HS-5 (cell line): ENCODE measurements at regions not wholly inside any gene's neighbourhood (a gene's known extent, or its start where the extent isn't known, plus 50 kb on each side); places are given as distances from the start of the nearest gene placed in this dataset.
"Not testable (repeated sequence)": the region's sequence is repeated elsewhere in the genome, so short reads cannot be mapped to it uniquely, and the experiment has no call there.

ENCODE experiments used
- DNase-seq: peaks from one replicate; pipeline ENCODE4 v3.0.0-alpha.2; 2012; ENCODE audit warnings: low read depth

DNA sequence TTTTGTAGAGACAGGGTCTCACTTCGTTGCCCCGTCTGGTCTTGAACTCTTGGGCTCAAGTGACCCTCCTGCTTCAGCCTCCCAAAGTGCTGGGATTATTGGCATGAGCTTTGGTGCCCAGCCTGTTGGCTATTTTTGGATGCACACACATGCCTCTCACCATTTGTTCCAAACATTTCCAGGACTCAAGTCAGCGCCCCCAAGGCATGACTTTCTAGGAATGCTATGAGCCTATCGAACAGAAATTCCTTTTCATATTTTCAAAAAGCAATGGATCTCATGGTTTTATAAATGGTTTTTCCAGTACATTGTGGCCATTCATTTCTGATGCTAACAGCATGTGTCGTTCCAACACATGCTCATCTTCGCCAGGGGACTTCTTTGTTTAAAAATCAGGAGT is 119.3 kb upstream of the NAA20 start:
- DNase-seq = no peak

DNA sequence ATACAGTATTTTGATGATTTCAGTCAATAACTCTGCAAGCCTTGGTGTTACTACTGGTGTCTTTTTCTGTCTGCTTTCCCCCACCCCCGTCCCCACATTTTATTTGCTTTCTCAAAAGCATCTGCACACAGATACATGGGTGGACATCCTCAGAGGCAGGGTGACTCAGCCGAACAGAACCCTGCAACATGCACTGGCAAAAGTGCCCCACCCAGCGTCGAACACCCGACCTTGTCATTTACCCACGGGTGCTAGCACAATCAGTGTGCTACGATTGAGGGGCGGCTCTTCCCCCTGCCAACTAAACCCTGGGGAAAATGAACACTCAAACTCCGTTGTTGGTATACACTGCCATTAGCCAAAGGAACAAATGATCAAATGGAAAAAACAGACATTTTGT is 115.9 kb upstream of the NAA20 start:
- DNase-seq = no peak

DNA sequence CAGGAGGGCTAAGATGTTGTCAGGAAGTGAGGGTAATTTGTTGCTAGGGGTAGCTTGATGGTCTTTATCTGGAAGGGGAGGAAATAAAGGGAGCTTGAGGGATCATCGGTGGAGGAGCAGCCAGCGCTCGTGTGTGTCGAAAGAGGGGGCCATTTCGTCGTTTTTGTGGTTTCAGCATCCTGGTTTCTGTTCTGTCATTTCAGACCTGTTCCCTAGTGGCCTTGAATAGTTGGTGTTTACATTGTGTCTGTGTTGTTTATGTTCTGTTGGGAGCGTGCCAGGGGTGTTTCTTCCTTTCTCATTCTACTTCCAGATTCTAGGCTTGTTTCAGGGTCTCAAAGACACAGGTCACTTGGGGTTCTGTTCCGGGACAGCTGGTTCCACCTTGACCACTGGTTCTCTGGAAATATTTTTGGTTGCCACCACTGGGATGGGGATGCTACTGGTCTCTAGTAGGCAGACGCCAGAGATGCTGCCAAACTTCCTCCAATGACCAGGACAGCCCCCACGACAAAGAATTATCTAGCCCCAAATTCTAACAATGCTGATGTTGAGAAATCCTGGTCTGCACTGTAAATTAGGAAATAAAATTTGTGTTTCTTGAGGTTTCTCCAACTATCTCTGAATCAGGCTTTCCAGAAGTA is 113.9 kb upstream of the NAA20 start:
- DNase-seq = no peak

DNA sequence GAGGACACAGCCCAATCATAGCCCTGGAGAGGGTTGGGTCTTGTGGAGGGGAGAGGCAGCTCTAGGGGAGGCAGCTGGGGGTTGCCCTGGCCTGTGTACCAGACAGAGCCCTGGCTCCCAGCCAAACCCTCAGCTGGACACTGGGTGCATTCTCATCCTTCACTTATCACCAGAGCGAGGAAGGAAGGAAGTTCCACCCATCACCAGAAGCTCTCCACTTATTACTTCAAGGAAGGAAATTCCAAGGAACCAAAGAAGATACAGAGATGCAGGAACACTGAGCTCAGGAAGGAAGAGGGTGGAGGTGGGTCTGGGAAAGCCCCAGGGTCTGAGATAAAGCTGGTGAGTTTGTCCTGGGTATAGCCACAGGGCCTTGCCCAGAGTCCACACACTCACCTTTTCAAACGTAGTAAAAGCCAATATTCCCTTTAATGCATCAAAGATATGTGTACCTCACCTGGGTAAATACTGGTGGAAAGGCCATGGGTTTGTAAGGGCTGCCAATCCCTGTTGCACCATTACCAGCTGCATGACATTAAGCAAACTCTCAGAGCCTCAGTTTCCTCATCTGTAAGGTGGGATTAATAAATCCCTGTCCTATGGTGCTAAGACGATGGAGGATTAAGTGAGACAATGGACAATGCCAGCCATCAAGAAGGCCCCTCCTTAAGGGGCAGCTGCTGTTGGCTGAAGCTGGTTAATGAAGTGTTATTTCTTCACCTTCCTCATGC is 109.7 kb upstream of the NAA20 start:
- DNase-seq = no peak

DNA sequence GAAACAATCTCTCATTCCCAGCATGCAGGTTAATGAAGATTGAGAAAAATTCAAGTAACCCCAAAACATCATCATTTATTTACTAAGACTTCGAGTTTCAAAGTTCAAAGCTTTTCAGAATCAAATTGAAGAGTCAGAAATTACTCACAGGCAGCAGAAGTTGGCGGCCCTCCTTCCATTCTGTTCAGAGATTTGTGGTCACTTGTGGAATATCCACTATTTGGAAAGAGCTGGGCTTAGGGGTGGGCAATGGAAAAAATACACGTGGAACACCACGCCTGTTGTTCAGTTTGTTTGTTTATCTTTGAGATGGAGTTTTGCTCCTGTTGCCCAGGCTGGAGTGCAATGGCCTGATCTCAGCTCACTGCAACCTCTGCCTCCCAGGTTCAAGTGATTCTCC is 108.6 kb upstream of the NAA20 start:
- DNase-seq = no peak

DNA sequence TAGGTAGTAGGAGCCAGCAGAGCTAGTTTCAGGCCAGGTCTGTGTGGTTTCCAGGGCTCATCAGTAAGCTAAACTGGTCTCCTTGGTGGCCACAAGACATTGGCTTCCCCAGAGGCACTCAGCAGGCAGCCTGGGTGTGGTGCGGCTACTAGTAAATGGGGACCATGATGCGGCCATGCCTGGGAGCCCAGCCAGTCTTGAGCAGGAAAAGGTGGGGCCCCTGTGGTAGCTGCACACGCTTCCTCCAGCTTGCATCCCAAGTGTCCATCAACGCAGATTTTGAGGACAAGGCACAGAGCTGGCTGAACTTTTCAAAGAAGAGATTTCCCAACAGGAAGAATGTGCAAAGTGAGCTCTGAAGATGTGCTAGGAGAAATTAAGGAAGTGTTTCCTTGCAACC is 107.4 kb upstream of the NAA20 start:
- no peak for DNase-seq

DNA sequence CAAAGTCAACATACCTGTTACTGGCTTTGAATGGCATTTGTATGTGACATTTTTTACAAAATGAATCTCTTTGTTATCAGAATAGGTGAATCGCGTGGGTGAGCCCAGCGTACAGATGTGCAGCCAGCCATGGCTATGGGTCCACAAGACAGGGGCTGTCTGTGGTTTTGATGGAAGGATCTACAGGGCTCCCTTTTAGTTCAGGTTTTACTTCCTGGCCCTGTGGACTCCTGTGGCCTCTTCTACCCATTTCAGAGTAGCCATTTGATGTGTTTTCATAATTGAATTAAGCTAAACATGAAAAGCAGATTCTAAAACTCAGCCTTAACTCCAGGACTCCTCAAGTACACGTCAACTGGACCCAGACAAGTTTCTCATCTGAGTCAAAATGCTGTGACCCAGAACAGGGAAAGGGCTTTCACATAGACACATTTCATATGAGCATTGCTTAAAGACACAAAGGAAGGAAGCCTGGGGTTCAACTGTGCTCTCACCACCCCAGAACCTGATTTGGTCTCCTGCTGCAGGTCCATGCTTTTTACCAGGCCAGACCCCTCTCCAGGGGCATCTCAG is 105.3 kb upstream of the NAA20 start:
- no peak for DNase-seq

DNA sequence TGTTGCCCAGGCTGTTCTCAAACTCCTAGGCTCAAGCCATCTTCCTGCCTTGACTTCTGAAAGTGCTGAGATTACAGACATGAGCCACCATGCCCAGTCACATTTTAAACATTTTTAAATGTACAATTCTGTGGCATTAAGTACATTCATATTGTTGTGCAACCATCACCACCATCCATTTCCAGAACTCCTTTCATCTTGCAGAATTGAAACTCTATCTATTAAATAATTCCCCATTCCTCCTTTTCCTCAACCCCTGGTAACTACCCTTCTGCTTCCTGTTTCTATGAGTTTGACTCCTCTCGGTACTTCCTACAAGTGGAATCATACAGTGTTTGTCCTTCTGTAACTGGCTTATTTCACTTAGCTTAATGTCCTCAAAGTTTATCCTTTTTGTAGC is 103.8 kb upstream of the NAA20 start:
- no peak for DNase-seq

DNA sequence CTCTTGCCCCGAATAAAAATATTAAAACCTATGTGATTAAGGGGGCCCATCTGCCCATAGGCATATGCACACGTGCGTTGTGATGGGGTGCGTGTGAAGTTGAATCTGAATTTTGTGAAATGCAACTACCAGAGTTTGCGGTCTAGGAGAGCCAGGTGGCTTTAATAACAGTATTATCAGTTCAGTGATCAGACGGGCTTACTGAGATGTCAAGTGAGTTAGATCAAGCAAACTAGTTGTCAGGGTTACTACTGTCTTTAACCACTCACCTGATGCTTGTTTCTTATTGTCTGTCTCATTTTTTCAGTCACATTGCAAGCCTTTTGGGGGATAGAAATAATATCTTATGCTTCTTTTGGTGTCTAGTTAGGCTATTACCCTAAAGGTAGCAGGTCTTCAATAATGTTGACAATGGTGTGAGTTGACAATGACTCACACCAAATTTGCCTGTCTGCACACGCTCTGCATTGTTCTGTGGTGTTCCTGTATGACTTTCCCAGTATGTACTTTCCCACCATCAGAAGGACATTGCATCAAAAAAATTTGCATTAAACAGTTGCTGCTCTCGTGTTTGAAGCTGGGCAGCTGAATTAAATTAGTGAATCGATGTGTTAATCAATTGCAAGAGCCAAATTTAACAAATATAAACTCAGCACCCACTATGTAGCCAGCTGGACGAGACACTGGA is 103.1 kb upstream of the NAA20 start:
- DNase-seq = peak; percentile 31

DNA sequence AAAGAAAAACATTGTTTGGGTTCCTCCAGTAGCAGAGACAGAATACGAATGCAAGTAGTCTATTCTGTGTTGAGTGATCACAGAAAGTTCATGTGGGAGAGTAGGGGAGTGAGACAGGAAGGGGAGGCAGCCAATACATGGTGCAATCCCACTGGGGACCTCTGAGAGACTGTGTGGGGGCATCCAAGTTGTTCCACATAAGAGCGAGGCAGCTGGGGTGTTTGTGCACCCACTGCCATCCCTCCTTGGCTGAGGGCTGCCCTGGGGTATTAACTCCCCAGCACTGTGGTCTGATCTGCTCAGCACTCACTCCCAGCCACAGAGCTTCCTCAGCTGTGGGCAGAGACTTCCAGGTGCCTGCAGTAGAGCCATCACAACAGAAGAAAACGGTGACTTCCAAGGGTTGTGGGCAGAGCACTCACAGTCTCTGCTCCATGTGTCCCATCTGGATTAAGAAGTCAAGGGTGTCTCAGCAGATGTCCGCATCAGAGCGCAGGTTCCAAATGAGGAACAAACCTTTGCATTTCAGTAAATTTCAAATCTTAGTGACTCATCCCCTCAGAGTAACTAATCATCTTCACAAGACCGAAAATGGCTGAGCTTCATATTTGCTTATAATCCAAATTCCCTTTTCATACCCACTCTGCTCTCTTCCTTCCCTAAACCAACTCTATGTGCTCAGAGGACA is 101.9 kb upstream of the NAA20 start:
- no peak for DNase-seq

DNA sequence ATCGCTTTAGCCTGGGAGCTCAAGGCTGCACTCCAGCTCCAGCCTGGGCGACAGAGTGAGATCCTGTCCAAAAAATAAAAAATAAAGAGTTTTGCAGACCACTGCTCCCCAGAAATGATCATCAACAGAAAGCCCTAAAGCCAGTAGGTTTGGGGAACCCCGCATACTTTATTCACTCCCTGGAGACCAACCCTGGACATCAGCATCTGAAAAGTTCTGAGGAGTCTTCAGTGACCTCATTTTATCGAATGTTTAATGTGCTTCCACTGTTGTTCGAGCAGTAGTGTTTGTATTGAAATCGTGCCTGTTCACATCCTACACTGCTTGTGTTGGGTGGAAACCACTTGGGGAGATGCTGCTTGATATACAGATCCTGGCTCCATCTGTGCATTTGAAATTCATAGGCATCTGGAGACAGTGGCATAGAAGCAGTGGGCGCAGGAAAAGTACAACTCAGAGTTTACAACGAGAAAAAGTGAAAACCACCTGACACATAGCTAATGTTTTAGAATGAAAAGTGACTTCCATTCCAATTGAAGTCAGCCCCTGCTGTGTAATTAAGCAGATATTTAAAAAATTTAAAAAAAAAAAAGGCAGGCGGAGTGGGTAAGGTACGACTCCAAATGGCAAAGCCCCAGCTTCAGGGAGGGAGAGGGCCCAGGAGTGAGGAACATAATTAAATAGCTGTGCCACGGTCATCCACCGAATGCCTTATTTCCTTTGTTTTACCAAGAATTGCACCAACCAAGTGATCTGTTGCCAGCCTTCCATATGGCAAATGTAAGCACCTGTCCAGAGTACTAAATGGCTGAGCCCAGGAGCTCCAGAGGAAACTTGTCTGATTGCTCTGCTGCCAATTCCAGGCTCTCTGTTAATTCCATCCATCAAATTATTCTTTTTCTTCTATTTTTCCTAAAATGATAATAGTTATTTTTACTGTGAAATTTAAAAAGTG is 100.4 kb upstream of the NAA20 start:
- DNase-seq = no peak

DNA sequence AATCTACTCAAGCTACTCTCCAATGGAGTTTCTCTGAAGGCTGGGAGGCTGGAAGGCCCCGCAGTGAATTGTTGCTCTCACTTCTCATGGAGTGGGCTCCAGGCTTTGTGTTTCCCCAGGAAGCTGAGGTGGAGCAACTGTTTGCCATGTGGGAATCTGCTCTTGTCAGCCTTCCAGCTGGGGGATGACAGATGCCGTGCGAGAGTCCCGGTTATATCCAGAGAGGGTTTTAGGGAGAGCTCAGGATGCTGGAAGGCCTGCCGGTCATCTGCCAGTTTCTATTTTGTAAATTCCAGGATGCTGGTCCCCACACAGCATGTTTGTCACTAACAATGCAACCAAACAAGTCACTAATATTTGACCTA is 98.2 kb upstream of the NAA20 start:
- no peak for DNase-seq

DNA sequence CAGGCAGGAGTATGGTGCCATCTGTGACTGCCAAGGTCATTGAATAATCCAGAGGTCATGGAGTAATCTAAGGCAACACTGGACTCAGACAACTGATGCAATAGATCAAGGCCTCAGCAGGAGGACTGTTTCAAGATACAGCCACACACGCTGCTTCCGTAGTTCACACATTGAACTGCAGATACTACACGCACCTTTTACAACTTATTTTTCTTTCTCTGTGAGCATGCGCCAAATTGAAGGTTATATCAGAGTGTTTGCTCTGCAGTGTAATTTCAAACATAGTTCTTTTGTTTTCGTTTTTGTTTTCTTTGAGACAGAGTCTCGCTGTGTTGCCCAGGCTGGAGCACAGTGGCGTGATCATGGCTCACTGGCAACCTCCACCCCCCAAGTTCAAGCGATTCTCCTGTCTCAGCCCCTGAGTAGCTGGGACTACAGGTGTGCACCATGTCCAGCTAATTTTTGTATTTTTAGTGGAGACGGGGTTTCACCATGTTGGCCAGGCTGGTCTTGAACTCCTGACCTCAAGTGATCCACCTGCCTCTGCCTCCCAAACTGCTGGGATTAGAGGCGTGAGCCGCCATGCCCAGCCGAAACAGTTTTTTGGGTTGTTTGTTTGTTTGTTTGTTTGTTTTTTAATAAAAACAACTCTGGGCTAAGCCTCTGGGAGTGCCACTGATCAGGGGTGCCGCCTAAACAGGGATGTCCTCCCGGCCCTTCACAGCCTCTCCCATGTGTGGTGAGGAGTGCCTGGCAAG is 96.6 kb upstream of the NAA20 start:
- DNase-seq = no peak

DNA sequence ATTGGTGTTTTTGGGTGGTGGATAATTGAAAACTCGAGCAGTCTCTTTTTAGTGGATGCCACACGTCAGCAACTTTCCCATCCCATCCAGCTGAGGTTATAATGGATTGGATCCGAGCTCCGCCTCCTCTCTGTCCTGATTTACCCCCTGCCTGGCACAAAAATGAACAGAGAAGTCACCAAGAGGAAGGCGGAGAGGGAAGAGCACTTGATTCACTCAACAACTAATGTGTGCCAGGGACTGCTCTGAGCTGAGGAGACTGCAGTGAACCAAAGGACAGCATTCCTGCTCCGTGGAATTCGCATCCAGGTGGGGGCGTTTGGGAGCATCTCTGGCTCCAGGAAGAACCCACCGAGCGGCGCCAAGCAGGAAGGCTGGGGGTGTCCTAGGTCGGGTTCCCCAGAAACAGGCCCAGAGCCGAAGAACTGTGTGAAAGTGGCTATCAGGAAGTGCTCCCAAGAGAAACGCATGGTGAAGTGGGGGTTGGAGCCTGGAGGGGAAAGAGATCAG is 95.8 kb upstream of the NAA20 start:
- DNase-seq = no peak

DNA sequence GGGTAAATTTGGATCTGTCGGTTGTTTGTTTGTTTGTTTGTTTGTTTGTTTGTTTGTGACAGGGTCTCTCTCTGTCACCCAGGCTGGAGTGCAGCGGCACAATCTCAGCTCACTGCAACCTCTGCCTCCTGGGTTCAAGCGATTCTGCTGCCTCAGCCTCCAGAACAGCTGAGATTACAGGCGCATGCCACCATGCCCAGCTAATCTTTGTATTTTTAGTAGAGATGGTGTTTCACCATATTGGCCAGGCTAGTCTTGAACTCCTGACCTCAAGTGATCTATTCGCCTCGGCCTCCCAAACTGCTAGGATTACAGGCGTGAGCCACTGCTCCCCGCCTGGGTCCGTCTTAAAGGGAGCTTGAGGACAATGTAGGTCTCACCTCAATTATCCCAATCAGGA is 95.3 kb upstream of the NAA20 start:
- DNase-seq = not testable (repeated sequence)

DNA sequence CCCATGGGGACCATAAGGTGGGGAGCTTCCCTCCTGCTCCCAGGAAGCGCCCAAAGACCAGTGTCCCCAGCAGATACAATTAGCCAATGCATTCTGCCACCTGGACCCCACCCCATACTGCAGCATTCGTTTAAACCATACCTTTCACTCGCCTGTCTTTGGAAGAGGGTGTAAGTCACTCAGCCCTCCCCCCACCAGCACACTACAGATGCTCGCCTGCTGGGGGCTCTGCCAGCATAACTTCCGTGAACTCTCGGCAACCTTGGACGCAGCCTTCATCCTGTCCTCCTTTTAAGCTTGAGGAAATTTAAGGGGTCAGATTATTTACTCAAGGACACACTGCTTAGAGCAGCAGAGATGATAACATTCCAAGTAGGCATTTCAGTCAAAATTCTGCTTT is 94.4 kb upstream of the NAA20 start:
- DNase-seq = no peak

DNA sequence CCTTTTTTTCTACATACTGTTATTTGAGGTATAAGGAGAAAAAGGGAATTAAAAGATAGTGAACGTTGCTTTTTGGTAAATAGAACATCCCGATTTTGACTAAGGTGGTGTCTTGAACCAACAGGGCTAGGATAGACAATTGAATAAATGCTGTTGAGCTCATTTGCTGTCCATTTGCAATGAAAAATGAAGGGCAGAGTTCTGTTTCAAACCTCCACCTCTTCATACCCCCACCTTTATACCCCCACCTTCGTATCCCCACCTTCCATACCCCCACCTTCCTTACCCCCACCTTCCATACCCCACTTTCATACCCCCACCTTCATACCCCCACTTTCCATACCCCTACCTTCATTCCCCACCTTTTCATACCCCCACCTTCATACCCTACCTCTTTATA is 93.4 kb upstream of the NAA20 start:
- no peak for DNase-seq

DNA sequence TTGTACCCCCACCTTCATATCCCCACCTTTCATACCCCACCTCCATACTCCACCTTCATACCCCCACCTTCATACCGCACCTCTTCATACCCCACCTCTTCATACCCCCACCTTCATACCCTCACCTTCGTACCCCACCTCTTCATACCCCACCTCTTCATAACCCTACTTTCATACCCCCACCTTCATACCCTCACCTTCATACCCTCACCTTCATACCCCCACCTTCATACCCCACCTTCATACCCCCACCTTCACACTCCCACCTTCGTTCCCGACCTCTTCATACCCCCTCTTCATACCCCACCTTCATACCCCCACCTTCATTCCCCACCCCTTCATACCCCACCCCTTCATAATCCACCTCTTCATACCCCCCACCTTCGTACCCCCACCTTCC is 92.9 kb upstream of the NAA20 start:
- DNase-seq = no peak

DNA sequence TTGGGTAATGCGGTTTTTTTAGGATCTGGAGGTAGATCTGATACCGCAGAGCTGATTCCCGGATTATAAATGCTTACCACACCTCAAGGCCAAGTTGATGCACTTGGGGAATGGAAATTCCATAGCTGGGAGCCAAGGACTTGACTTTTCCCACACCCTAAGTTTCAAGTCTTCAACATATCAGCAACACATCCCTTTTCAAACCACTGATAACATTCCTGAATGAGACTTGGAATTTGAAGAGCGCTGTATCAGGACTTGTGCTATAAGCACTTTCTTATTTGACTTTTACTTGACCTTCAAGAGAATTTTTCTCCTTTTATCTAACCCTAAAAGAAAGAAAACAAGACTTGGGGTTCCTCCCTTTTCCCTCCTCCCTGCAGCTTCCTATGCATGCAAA is 90.6 kb upstream of the NAA20 start:
- no peak for DNase-seq

DNA sequence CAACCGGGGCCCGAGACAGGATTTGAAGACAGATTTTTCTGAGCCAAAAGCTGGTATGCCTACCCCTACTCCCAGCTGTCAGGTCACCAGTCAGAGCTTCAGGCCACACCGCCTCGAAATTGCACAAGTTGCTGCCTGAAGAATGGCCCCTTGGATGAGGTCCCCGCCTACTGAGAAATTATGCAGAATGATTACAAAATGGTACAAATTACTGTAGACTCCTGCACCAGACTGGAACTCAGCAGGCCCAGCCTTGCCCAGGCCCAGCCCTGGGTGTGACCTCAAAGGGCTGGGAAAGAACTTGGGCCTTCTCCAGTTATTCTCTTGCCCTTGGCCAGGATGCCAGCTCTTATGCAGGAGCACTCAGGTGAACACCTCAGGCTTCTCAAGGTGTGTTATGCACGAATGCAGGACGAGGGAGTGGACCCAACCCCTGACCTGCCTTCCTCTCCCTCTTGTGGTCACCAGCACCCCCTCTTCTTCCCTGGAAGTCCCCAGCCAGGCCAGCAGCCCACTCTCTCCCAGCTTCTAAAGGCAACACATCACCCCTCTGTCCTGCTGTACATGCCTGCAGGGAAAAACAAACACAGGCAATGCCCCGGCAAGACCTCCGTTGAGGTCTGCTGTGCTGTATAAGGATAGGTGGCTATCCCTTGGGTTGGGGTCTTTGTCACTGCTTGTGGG is 88.7 kb upstream of the NAA20 start:
- DNase-seq = no peak
